Stimulated activated CD4-positive, alpha-beta T cell treated with anti-CD3 and anti-CD28 coated beads, Interleukin-15, amount 100 ng/mL, for 48 hours (primary cell): ENCODE measurements at regions not wholly inside any gene's neighbourhood (a gene's known extent, or its start where the extent isn't known, plus 50 kb on each side); places are given as distances from the start of the nearest gene placed in this dataset.

ENCODE experiments used
- DNase-seq, 2 donors: peaks; one replicate each; pipeline ENCODE4 v3.0.0-alpha.2; 2020; ENCODE audit warnings: low read depth in 2 of 2

GRCh38 chr5:26232706-26233105 lies 805.7 kb downstream of the CDH9 start:
- no peak for DNase-seq

GRCh38 chr5:26231316-26231715 lies 807.1 kb downstream of the CDH9 start:
- DNase-seq: no peak

GRCh38 chr5:26229848-26230247 lies 808.5 kb downstream of the CDH9 start:
- DNase-seq: no peak

- no peak for DNase-seq
These were observed 811.1 kb downstream of the CDH9 start for GRCh38 chr5:26227245-26227644.

- no peak for DNase-seq
These were observed 833.3 kb downstream of the CDH9 start for GRCh38 chr5:26205121-26205520.

GRCh38 chr5:26193626-26194025 lies 844.8 kb downstream of the CDH9 start:
- DNase-seq: no peak

GRCh38 chr5:26192486-26192885 lies 845.9 kb downstream of the CDH9 start:
- DNase-seq: no peak

GRCh38 chr5:26181582-26181981 lies 856.8 kb downstream of the CDH9 start:
- no peak for DNase-seq

GRCh38 chr5:26148569-26149107 lies 889.7 kb downstream of the CDH9 start:
- no peak for DNase-seq

- DNase-seq: no peak
These were observed 895.1 kb downstream of the CDH9 start for GRCh38 chr5:26143259-26143658.

GRCh38 chr5:26121338-26121737 lies 917.0 kb downstream of the CDH9 start:
- no peak for DNase-seq

- DNase-seq: no peak
These were observed 934.2 kb downstream of the CDH9 start for GRCh38 chr5:26104175-26104574.

GRCh38 chr5:26060212-26060611 lies 978.2 kb downstream of the CDH9 start:
- DNase-seq: no peak

GRCh38 chr5:26054594-26054993 lies 983.8 kb downstream of the CDH9 start:
- no peak for DNase-seq

GRCh38 chr5:26034813-26035212 lies 1003.6 kb downstream of the CDH9 start:
- no peak for DNase-seq

- no peak for DNase-seq
These were observed 1006.9 kb downstream of the CDH9 start for GRCh38 chr5:26031481-26031880.

GRCh38 chr5:26026044-26026443 lies 1012.3 kb downstream of the CDH9 start:
- no peak for DNase-seq

- DNase-seq: no peak
These were observed 1013.6 kb downstream of the CDH9 start for GRCh38 chr5:26024774-26025173.

GRCh38 chr5:26023361-26023760 lies 1015.0 kb downstream of the CDH9 start:
- no peak for DNase-seq

- DNase-seq: no peak
These were observed 1024.2 kb downstream of the CDH9 start for GRCh38 chr5:26014206-26014605.

- DNase-seq: no peak
These were observed 1026.3 kb downstream of the CDH9 start for GRCh38 chr5:26012078-26012477.

- DNase-seq: no peak
These were observed 1028.6 kb downstream of the CDH9 start for GRCh38 chr5:26009742-26010141.

GRCh38 chr5:26003966-26004365 lies 1034.4 kb downstream of the CDH9 start:
- no peak for DNase-seq

GRCh38 chr5:25995209-25995608 lies 1043.2 kb downstream of the CDH9 start:
- DNase-seq: no peak

GRCh38 chr5:25993701-25994100 lies 1044.7 kb downstream of the CDH9 start:
- no peak for DNase-seq
